NCI-H1417 (cell line): ENCODE measurements at regions not wholly inside any gene's neighbourhood (a gene's known extent, or its start where the extent isn't known, plus 50 kb on each side); places are given as distances from the start of the nearest gene placed in this dataset.
A peak's percentile ranks its signal among the peaks of the same experiment; 100 is the strongest.

Source experiments
- DNase-seq, 3 experiments: peaks; one replicate each; lab custom pipeline; 2025; lab: John Stamatoyannopoulos, UW

- peak in 1 of 3 experiments; percentile 20 for DNase-seq
Observed at GRCh38 chr12:97005174-97005573, 98.1 kb downstream of the NEDD1 start.

- DNase-seq: no peak
Observed at GRCh38 chr12:97005646-97006045, 98.6 kb downstream of the NEDD1 start.

- no peak for DNase-seq
Observed at GRCh38 chr12:97006585-97006984, 99.5 kb downstream of the NEDD1 start.

GRCh38 chr12:97016163-97016562 lies 109.1 kb downstream of the NEDD1 start:
- DNase-seq: no peak

DNA sequence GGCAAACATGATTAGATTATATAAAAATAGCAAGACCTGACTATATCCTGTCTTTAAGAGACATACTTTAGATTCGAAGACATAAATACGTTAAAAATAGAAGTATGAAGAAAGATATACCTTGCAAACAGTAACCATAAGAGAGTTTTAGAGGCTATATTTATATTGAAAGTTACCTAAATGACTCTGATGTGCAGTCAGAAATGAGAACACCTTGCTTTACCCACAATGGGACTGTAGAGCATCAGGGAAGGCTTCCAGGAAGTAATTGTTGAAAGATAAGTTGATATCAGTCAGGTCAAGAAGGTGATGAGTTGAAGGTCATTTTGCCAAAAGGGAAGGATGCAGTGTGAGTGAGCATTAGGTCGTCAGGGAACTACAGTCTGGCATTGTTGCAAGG lies 110.2 kb downstream of the NEDD1 start:
- no peak for DNase-seq

- peak; percentile 39 to 87 (median 78) for DNase-seq
Observed at GRCh38 chr12:97022536-97023230, 115.6 kb downstream of the NEDD1 start.

DNA sequence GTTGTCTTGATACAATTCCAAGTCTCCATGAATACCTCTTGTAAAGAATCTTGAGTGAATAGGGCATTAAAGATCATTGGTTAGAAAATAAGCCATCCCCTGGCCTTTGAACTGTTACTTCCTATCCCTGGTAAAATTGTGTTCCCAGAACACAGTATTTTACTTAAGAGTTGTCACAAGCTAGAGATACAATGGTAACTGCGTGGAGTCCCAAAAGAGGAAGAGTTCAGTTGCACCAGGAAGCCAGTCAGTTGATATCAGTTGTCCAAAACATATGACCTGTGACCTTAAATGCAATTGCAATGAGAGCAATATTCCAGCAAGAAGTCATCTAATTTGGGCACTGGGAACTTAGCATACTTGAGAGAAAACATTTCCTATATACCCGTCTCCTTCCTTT lies 117.3 kb downstream of the NEDD1 start:
- no peak for DNase-seq

DNA sequence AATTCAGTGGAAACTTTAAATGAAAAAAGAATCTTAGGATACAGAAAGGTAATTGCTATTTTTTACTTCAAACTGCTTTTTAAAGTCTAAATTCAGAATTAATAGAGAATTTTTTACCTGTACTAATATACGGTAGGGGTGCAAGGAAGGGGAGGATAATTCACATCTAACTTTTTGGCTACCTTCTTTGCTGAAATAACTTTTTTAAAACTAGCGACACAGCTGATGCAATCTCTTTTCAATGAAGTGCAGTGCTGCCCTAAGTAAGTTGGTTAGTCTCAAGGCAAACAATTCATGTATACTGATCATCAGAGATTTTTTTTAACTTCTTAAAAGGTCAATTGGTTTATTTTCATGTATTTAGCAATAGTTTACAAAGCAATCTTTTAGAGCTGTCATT lies 119.8 kb downstream of the NEDD1 start:
- no peak for DNase-seq

DNA sequence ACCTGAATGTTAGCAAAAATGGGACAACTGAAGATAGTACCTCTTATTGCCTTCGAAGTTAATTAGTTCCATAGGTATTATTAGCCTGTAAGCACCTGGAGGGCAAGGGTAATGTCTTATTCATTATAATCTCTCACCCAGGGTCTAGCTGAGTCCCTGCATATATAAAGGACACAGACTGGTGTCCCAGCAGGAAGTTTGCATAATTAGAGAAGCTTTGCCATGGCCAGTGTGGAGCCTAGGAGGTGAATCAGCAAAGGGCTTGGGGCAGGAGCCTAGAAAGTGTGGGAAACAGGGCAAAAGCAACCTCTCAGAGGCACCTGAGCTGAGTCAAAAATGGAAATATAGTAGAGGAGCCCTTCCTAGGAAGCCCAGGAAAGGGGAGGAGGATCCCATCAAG lies 120.4 kb downstream of the NEDD1 start:
- DNase-seq: no peak

DNA sequence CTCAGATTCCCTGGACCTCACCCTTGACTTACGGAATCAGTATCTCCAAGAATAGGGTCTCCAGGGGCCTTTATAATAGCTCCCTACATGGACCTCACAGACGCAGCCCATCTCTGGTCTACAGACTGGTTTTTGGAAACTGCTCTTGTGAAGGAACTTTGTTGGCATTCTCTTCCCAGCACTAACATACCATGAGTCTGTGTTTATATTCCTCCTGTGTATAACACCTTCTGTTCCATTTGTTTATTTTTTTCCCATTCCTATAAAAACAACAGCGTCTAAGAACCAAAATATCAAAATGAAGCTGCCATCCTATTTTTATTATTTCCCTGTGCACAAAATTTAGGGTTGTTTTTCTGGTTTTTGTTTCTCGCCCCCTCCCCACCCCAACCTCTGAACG lies 131.1 kb downstream of the NEDD1 start:
- DNase-seq: no peak

- no peak for DNase-seq
Observed at GRCh38 chr12:97038834-97039233, 131.8 kb downstream of the NEDD1 start.

GRCh38 chr12:97046901-97047300 lies 139.8 kb downstream of the NEDD1 start:
- DNase-seq: no peak

DNA sequence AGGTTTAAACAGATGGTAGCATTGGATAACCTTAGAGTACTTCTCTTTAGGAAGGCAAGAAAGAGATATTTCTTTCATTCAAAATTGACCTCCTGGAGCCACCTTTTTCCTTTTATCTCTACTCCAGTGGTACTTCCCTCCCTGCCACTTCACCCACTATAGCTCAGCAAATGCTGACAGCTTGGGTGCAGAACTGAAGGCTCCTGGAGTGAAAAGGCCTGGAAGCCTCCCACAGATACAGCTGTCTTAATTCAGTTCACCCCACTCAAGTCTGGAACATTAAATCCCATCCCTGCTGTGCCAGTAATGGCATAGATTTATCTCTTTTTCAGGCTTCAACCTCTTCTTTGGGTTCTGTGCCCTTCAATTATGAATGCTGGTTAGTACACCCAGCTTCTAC lies 140.3 kb downstream of the NEDD1 start:
- DNase-seq: peak in 2 of 3 experiments; percentile 5 to 22

- DNase-seq: no peak
Observed at GRCh38 chr12:97048421-97049035, 141.5 kb downstream of the NEDD1 start.

DNA sequence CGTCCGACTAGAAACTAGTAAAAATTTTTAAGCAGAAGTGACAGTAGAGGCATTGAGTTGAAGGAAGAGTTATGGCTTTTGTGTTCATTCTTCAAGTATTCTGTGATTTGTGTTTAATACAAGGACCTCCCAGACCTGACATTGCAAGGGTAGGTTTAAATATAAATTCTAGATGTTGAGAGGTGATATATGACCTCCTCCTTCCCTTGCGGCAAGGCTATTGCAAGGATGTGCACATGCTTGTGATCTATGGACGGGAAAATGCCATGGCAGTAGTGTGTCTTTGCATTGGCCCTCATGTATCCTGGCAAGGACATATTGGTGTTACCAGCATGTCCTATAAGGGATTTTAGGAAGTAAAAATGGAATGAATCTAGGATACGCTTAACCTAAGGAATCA lies 143.5 kb downstream of the NEDD1 start:
- DNase-seq: no peak

- no peak for DNase-seq
Observed at GRCh38 chr12:97051341-97051740, 144.3 kb downstream of the NEDD1 start.

DNA sequence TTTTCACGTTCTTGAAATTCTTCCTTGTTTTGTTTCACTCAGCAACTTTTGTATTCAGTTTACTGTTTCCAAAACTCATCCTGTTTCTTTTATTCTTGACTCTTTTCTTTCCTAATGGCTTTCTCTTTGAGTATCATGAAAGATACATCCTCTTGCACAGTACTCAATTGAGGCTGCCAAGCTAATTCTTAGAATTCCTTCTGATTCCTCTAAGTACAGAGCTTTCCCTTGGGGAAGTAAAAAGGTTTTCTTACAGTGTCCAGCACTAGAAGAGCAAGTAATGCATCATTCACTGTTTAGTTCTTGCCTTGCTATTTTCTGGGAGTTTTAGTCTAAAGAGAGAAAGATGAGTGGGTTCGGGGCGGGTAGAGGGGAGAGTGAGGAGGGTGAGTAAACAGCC lies 154.1 kb downstream of the NEDD1 start:
- DNase-seq: no peak

DNA sequence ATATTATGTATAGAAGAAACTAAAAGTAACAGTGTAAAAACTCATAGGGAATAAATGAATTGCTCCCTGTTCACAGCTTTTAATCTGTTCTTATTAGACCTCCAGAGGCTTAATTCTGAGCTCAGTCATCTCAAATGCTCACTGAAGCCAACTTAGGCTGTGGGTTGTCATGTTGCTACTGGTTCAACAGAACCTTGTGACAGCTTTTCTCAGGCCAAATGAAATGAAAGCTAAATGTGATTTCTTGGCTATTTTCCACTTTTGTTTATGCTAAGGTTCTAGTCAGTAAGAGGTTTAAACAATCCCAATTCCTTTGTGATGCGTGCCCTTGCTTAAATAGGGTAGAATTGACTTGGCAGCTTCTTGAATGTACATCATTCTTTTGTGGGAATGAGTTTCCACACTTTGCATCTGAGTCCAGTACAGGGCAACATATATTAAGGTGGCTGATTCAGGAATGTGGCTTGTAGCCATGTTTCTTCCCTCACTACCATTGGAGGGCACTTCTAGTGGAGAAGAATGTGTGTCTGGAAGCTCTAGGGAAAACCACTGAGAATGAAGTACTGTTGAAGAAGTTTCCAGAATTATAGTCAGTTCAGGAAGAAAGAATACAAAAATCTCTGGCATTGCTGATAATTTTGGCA lies 156.4 kb downstream of the NEDD1 start:
- no peak for DNase-seq

DNA sequence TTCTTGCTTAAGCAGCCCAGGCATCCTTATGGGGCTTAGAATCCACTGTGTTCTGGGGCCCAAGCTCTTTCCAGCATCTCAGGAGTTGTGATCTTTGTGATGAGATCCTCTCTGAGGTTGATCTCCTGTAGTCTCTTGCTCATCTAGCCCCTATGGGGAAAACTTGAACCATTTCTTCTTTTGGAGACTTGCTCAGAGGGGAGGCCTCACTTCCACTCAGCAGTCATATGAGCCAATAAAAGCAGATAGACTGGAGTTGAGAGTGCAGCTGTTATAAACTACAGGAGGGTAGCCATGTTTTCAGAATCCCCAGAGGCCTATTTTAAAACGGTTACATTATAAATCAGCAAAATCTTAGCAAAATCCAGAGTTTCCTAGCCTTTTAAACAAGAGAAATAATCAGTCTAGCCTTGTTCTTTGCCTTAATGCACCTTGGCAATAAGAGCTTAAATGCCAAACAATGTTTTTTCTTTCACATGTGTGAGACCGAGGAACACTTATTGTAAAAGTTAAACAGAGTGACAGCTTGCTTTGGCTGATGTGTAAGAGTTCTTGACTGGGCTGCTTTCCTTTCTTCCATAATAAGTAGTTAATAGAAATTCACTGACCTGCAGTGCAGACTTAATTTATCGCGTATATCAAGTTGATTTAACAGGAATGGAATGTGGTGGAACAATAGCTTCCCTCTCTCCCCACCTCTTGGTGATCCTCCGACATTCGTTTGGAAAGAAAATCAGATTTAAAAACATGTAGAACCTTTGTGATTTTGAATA lies 168.3 kb downstream of the NEDD1 start:
- DNase-seq: no peak

DNA sequence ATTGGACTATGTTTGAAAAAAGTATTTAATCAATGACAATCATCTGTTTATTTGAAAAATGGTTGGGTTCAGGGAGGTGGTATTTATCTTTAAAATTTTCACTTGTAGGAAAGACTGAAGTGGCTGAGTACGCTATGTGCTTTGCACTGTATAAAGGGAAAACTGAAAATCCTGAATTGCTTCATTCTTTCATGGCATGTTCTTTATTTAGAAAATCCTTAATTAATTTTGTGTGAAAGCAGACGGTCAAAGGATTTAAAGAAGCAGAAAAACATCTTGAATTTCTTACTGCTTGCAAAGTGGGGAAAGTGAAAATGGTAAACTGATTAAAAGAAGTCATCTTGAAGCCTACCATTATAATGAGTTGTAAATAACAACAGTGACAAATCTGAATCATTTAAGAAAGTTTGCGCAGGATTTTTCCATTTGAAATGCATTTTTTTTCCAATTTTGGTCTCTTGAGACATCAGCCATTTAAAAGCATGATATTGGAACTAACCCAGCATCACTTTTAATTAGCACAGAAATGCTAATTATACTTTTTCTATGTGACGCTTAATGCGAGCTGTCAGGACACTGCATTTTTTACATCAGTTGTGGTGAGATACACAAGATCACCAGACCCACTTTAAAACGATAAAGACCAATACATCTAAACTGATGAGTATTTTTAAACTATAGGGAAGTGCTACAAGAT lies 169.0 kb downstream of the NEDD1 start:
- DNase-seq: no peak

DNA sequence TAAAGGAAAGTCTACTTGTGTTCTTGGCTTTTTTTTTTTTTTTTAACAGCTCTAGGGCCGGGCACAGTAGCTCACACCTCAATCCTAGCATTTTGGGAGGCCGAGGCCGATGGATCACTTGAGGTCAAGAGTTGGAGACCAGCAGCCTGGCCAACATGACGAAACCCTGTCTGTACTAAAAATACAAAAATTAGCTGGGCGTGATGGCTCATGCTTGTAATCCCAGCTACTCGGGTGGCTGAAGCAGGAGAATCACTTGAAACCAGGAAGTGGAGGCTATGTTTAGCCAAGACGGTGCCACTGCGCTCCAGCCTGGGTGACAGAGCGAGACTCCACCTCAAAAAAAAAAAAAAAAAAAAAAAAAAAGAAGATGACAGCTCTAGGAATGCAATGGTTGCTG lies 169.9 kb downstream of the NEDD1 start:
- DNase-seq: peak in 1 of 3 experiments; percentile 68

DNA sequence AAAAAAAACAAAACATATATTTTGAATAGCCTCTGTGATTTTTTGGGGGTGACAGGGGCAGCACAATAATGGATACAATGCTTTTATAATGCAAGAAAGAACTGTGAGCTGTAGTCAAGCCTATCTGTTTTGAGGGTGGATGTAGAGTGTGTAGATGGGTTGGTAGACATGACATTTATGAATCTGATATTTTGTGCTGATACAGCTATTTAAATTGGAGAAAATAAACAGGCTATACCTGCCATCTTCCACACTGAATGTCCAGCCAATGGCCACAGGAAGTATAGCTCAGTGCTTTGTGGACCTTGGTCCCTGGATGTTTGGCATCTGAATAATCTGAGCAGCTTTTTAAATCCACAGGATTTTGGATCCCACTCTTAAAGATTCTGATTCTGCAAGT lies 175.0 kb downstream of the NEDD1 start:
- no peak for DNase-seq
